K562 (cell line): ENCODE measurements at regions not wholly inside any gene's neighbourhood (a gene's known extent, or its start where the extent isn't known, plus 50 kb on each side); places are given as distances from the start of the nearest gene placed in this dataset.

ENCODE experiments used
- HDAC8 ChIP-seq: fragments of 450-650 bp; IDR thresholded peaks from 2 replicates; pipeline ENCODE4 v1.6.1; 2016; ENCODE audit warnings: mild to moderate bottlenecking, missing genetic modification characterization, moderate library complexity, missing compliant biosample characterization
- NRF1 ChIP-seq, 2 experiments: fragments of 450-650 bp; IDR thresholded peaks in 1 of 2; conservative IDR thresholded peaks in 1 of 2; 2 replicates each; pipeline ENCODE4 v1.6.1; 2014; ENCODE audit warnings: mild to moderate bottlenecking in 2 of 2
- PTBP1 ChIP-seq: fragments of 200-400 bp; formaldehyde crosslinking; IDR thresholded peaks from 2 replicates; pipeline ENCODE4 v1.6.1; 2017; ENCODE audit warnings: low read depth, low read length
- ZNF384 ChIP-seq: IDR thresholded peaks from 2 replicates; pipeline ENCODE4 v1.6.1; 2012; ENCODE audit warnings: low read depth, low read length, improper control_type of control experiment
- TF ChIP-seq, protein P1 (sequence below): IDR thresholded peaks from 2 replicates; pipeline ENCODE4 v1.6.1; 2016; ENCODE audit warnings: missing genetic modification characterization, missing compliant biosample characterization

DNA sequence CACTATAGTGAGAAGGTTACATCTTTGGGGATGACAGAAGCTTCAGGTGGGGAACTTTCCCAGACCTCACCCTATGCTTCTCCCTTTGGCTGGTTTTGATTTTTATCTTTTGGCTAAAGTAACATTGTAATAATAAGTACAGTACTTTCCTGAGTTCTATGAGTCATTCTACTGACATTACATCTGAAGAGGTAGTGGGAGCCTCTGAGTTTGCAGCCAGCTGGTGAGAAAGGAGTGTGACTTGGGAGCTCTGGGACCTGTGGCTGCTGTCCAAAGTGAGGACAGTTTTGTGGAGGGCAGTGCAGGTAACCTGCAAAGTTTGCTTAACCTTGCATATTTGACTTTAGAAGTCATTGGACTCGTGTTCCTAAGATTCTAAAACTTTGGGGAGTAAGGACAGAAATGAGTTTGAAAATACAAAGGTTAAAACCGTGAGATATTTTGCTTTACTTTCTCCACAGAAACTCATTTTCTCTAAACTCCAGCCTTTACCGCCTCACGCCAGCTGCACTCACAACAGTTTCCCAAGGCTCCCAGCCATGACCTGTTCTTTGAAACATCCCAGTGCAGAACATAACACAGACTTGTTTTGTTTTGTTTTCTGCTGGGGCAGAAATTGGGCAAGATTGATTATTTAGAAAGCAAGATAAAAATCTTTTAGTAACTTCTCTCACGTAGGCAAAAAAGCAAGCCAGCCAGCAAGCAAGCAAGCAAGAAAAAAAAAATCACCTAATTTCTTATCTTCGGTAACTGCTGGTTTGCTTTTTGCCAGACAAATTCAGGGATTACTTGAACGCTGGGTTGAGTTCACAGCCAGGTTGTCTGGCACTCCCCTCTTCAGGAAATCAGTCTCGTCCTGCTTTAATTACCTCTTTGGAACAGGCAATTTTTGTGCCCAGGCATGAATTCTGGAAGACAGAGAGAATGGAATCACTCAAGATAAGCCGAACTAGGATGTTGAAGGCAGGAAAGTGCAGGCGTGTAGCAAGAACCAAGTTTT lies 478.3 kb upstream of the ISX start:
- no peak for TF ChIP-seq ZNF384
- no peak for TF ChIP-seq NRF1 (conservative IDR thresholded peaks at IDR 0.05 in 1 of 2, IDR thresholded peaks at IDR 0.05 in 1 of 2)
- TF ChIP-seq, protein P1, sequence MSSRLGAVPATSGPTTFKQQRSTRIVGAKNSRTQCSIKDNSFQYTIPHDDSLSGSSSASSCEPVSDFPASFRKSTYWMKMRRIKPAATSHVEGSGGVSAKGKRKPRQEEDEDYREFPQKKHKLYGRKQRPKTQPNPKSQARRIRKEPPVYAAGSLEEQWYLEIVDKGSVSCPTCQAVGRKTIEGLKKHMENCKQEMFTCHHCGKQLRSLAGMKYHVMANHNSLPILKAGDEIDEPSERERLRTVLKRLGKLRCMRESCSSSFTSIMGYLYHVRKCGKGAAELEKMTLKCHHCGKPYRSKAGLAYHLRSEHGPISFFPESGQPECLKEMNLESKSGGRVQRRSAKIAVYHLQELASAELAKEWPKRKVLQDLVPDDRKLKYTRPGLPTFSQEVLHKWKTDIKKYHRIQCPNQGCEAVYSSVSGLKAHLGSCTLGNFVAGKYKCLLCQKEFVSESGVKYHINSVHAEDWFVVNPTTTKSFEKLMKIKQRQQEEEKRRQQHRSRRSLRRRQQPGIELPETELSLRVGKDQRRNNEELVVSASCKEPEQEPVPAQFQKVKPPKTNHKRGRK (tag): no peak
- no peak for TF ChIP-seq PTBP1
- no peak for TF ChIP-seq HDAC8 (tag)
